ENCODE measurements at regions not wholly inside any gene's neighbourhood (a gene's known extent, or its start where the extent isn't known, plus 50 kb on each side); places are given as distances from the start of the nearest gene placed in this dataset.

GRCh38 chr10:125575843-125576242 is 107.1 kb downstream of the TEX36 start:
- dilution Hi-C loops (cut with MboI; ENCODE audit: extremely low pct_ligation_motif_present, low sequenced_read_pairs), result no loop called here
- Histone ChIP-seq H3K4me1 (ENCODE audit: control insufficient read depth, extremely low read depth, insufficient read depth, low read length) (no peaks in the 10 kb centered on the region), H3K27me3 (ENCODE audit: control insufficient read depth, extremely low read depth, insufficient read depth, low read length) (no peaks in the 10 kb centered on the region), H3K9me1 (ENCODE audit: control insufficient read depth, extremely low read depth, insufficient read depth, low read length) (no peaks in the 10 kb centered on the region), H3K27ac (ENCODE audit: control insufficient read depth, insufficient read depth, low read length) (no peak overlapping the region), H3K36me3 (ENCODE audit: control insufficient read depth in 2 of 2, extremely low read depth in 1 of 2, insufficient read depth in 2 of 2, low read length in 2 of 2) (no peaks in the 10 kb centered on the region), H3K9ac (ENCODE audit: control insufficient read depth, extremely low read depth, insufficient read depth, low read length) (no peak overlapping the region), H3K9me3 (ENCODE audit: control insufficient read depth, low read depth, low read length) (no peaks in the 10 kb centered on the region), H3K79me2 (ENCODE audit: control insufficient read depth, insufficient read depth, low read length) (no peaks in the 10 kb centered on the region), H3K4me3 (ENCODE audit: control insufficient read depth in 2 of 3, extremely low read depth in 1 of 3, insufficient read depth in 2 of 3, low read depth in 1 of 3, low read length in 3 of 3) (no peak overlapping the region), H4K20me1 (ENCODE audit: control insufficient read depth, extremely low read depth, insufficient read depth, low read length) (no peaks in the 10 kb centered on the region), H3K4me2 (ENCODE audit: control insufficient read depth, extremely low read depth, insufficient read depth, low read depth, low read length) (no peak overlapping the region), H2AFZ (ENCODE audit: control insufficient read depth, low read length) (no peak overlapping the region)
- FAIRE-seq, result no peak
- no peak for DNase-seq (ENCODE audit: low read depth, low spot score)
- TF ChIP-seq EZH2 (IDR thresholded peaks at IDR 0.05; ENCODE audit: low read length) (no peak), CTCF (optimal IDR thresholded peaks at IDR 0.05 in 1 of 3, IDR thresholded peaks at IDR 0.05 in 1 of 3, conservative IDR thresholded peaks at IDR 0.05 in 1 of 3; ENCODE audit: extremely low read depth in 1 of 3, insufficient read depth in 2 of 3, low read length in 3 of 3) (no peak)

GRCh38 chr10:125568156-125568555 is 114.8 kb downstream of the TEX36 start:
- no peak for FAIRE-seq
- Histone ChIP-seq H3K27ac (ENCODE audit: control insufficient read depth, insufficient read depth, low read length) (no peak overlapping the region), H3K4me1 (ENCODE audit: control insufficient read depth, extremely low read depth, insufficient read depth, low read length) (no peaks in the 10 kb centered on the region), H3K36me3 (ENCODE audit: control insufficient read depth in 2 of 2, extremely low read depth in 1 of 2, insufficient read depth in 2 of 2, low read length in 2 of 2) (no peaks in the 10 kb centered on the region), H3K9me3 (ENCODE audit: control insufficient read depth, low read depth, low read length) (no peaks in the 10 kb centered on the region), H3K27me3 (ENCODE audit: control insufficient read depth, extremely low read depth, insufficient read depth, low read length) (peaks cover 24% of the 10 kb centered on the region), H3K4me2 (ENCODE audit: control insufficient read depth, extremely low read depth, insufficient read depth, low read depth, low read length) (no peak overlapping the region), H3K4me3 (ENCODE audit: control insufficient read depth in 2 of 3, extremely low read depth in 1 of 3, insufficient read depth in 2 of 3, low read depth in 1 of 3, low read length in 3 of 3) (no peak overlapping the region), H3K79me2 (ENCODE audit: control insufficient read depth, insufficient read depth, low read length) (no peaks in the 10 kb centered on the region), H3K9ac (ENCODE audit: control insufficient read depth, extremely low read depth, insufficient read depth, low read length) (no peak overlapping the region), H3K9me1 (ENCODE audit: control insufficient read depth, extremely low read depth, insufficient read depth, low read length) (no peaks in the 10 kb centered on the region), H2AFZ (ENCODE audit: control insufficient read depth, low read length) (no peak overlapping the region), H4K20me1 (ENCODE audit: control insufficient read depth, extremely low read depth, insufficient read depth, low read length) (no peaks in the 10 kb centered on the region)
- no peak for DNase-seq (ENCODE audit: low read depth, low spot score)
- no peak for TF ChIP-seq EZH2 (IDR thresholded peaks at IDR 0.05; ENCODE audit: low read length)
- TF ChIP-seq CTCF (optimal IDR thresholded peaks at IDR 0.05 in 1 of 3, IDR thresholded peaks at IDR 0.05 in 1 of 3, conservative IDR thresholded peaks at IDR 0.05 in 1 of 3; ENCODE audit: extremely low read depth in 1 of 3, insufficient read depth in 2 of 3, low read length in 3 of 3), result no peak
- dilution Hi-C loops (cut with MboI; ENCODE audit: extremely low pct_ligation_motif_present, low sequenced_read_pairs), result no loop called here

All from keratinocyte (primary cell).